Neural progenitor cell (in vitro differentiated cells): ENCODE measurements at regions not wholly inside any gene's neighbourhood (a gene's known extent, or its start where the extent isn't known, plus 50 kb on each side); places are given as distances from the start of the nearest gene placed in this dataset.

Experiments
- DNase-seq: peaks from one replicate; pipeline ENCODE4 v3.0.0-alpha.2; 2016; ENCODE audit warnings: low spot score
- H2AFZ ChIP-seq: fragments of 200-600 bp; sonication (generic); replicated peaks from 2 replicates; pipeline ENCODE4 v1.6.1; 2016; ENCODE audit warnings: antibody characterized with exemption
- H3F3A ChIP-seq: fragments of 200-600 bp; sonication (generic); 2 replicates; pipeline ENCODE4 v1.6.1; 2016; ENCODE audit warnings: antibody characterized with exemption, low read depth
- H3K27ac ChIP-seq: fragments of 200-600 bp; sonication (generic); 2 replicates; pipeline ENCODE4 v1.5.1; 2016; ENCODE audit warnings: mild to moderate bottlenecking
- H3K27me3 ChIP-seq: fragments of 200-600 bp; sonication (generic); 2 replicates; pipeline ENCODE4 v1.6.1; 2016; ENCODE audit warnings: mild to moderate bottlenecking, moderate library complexity
- H3K36me3 ChIP-seq: fragments of 200-600 bp; sonication (generic); 2 replicates; pipeline ENCODE4 v1.5.1; 2016
- H3K4me1 ChIP-seq: fragments of 200-600 bp; sonication (generic); 2 replicates; pipeline ENCODE4 v1.6.1; 2016; ENCODE audit warnings: mixed run types
- H3K4me2 ChIP-seq: fragments of 200-600 bp; sonication (generic); 2 replicates; pipeline ENCODE4 v1.6.1; 2016
- H3K4me3 ChIP-seq: fragments of 200-600 bp; sonication (generic); 2 replicates; pipeline ENCODE4 v1.5.1; 2016
- H3K79me2 ChIP-seq: fragments of 200-600 bp; sonication (generic); 2 replicates; pipeline ENCODE4 v1.6.1; 2016; ENCODE audit warnings: low read depth
- H3K9ac ChIP-seq: fragments of 200-600 bp; sonication (generic); 2 replicates; pipeline ENCODE4 v1.6.1; 2016
- H3K9me3 ChIP-seq: fragments of 200-600 bp; sonication (generic); 2 replicates; pipeline ENCODE4 v1.5.1; 2016; ENCODE audit warnings: low read depth
- H4K20me1 ChIP-seq: fragments of 200-600 bp; sonication (generic); 2 replicates; pipeline ENCODE4 v1.6.1; 2016; ENCODE audit warnings: low read depth
- H3K27ac Mint-ChIP-seq: 3 replicates; pipeline ENCODE4 v1.8.0; 2021; ENCODE audit warnings: mixed read lengths
- H3K27me3 Mint-ChIP-seq: 2 replicates; pipeline ENCODE4 v1.8.0; 2022; ENCODE audit warnings: low read depth, mild to moderate bottlenecking, inconsistent platforms, moderate library complexity, mixed read lengths; ENCODE audit not compliant: insufficient read depth
- H3K36me3 Mint-ChIP-seq: 3 replicates; pipeline ENCODE4 v1.8.0; 2021; ENCODE audit warnings: mixed read lengths
- H3K4me1 Mint-ChIP-seq: 3 replicates; pipeline ENCODE4 v1.8.0; 2021; ENCODE audit warnings: mixed read lengths
- H3K4me3 Mint-ChIP-seq: 3 replicates; pipeline ENCODE4 v1.8.0; 2021; ENCODE audit warnings: mild to moderate bottlenecking, moderate library complexity, mixed read lengths
- H3K9me3 Mint-ChIP-seq: 3 replicates; pipeline ENCODE4 v1.8.0; 2020; ENCODE audit warnings: mixed read lengths
- EZH2 ChIP-seq: fragments of 200-600 bp; sonication (generic); IDR thresholded peaks from 2 replicates; pipeline ENCODE4 v1.6.1; 2017; ENCODE audit warnings: antibody characterized with exemption, mild to moderate bottlenecking, moderate library complexity
- EZH2phosphoT487 ChIP-seq: fragments of 200-600 bp; sonication (generic); IDR thresholded peaks from 2 replicates; pipeline ENCODE4 v1.6.1; 2017; ENCODE audit warnings: antibody characterized with exemption
- TF ChIP-seq, protein P1 (sequence below): fragments of 200-600 bp; sonication (generic); IDR thresholded peaks from 2 replicates; pipeline ENCODE4 v1.5.1; 2017; ENCODE audit warnings: antibody characterized with exemption, mild to moderate bottlenecking

DNA sequence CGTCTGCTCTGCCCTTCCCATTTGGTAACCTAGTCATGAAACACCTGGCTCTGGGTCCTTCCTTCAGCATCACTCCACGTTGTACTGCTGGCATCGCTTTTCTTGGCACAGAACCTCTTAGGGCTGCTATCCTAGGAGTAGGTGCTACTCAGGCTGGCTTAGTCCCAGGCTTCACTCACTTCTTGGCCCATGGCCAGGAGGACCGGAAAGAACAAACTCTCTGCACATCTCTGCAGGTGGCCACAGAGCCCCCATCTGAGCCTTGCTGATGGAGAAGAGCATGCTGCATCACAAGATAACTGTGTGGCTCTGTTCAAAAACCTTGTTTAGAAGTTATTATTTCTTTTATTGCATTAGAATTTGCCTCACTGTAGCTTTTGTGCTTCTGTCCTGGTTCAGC is 447.2 kb upstream of the TNP1 start:
- Histone ChIP-seq H4K20me1 (no peaks in the 10 kb centered on the region), H3K4me2 (no peak overlapping the region), H3K4me3 (no peak overlapping the region), H3K27me3 (no peaks in the 10 kb centered on the region), H3K9ac (no peak overlapping the region), H3F3A (no peaks in the 10 kb centered on the region), H3K79me2 (no peaks in the 10 kb centered on the region), H3K9me3 (no peaks in the 10 kb centered on the region), H3K4me1 (no peaks in the 10 kb centered on the region), H3K36me3 (no peaks in the 10 kb centered on the region), H2AFZ (no peak overlapping the region), H3K27ac (no peak overlapping the region)
- Mint-ChIP-seq H3K36me3 (no peaks in the 10 kb centered on the region), H3K4me1 (no peaks in the 10 kb centered on the region), H3K27ac (no peak overlapping the region), H3K27me3 (no peaks in the 10 kb centered on the region), H3K9me3 (peaks cover 2% of the 10 kb centered on the region), H3K4me3 (no peak overlapping the region)
- no peak for DNase-seq
- TF ChIP-seq, protein P1, sequence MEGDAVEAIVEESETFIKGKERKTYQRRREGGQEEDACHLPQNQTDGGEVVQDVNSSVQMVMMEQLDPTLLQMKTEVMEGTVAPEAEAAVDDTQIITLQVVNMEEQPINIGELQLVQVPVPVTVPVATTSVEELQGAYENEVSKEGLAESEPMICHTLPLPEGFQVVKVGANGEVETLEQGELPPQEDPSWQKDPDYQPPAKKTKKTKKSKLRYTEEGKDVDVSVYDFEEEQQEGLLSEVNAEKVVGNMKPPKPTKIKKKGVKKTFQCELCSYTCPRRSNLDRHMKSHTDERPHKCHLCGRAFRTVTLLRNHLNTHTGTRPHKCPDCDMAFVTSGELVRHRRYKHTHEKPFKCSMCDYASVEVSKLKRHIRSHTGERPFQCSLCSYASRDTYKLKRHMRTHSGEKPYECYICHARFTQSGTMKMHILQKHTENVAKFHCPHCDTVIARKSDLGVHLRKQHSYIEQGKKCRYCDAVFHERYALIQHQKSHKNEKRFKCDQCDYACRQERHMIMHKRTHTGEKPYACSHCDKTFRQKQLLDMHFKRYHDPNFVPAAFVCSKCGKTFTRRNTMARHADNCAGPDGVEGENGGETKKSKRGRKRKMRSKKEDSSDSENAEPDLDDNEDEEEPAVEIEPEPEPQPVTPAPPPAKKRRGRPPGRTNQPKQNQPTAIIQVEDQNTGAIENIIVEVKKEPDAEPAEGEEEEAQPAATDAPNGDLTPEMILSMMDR = no peak
- TF ChIP-seq EZH2phosphoT487 (no peak), EZH2 (no peak)

DNA sequence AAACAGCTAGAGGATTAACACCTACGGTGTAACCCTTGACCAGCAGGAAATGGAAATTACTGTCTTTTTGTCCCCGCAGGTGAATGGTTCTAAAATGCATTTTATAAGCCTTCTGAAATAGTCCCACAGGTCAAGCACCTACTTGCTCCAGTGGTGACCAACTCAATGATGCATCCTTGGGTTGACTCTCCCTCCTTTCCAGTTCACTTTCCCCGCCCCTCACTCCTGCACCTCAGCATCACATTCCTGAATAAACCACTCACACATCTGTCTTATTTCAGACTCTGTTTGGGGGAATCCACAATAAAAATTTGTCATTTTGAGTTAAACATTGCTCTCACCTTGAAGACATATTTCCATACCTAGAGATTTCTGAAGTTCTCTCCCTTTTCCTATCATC is 446.0 kb upstream of the TNP1 start:
- H3K27me3 Mint-ChIP-seq = no peaks in the 10 kb centered on the region
- Histone ChIP-seq H3K27me3 (no peaks in the 10 kb centered on the region), H3K4me2 (no peak overlapping the region), H3K9ac (no peak overlapping the region), H3K4me3 (no peak overlapping the region), H3K36me3 (no peaks in the 10 kb centered on the region), H2AFZ (no peak overlapping the region), H3K9me3 (no peaks in the 10 kb centered on the region), H3K4me1 (no peaks in the 10 kb centered on the region), H3K27ac (no peak overlapping the region), H3K79me2 (no peaks in the 10 kb centered on the region), H3F3A (no peaks in the 10 kb centered on the region), H4K20me1 (no peaks in the 10 kb centered on the region)
- H3K4me3 Mint-ChIP-seq = no peak overlapping the region
- TF ChIP-seq EZH2phosphoT487 (no peak), EZH2 (no peak)
- TF ChIP-seq, protein P1 = no peak
- H3K27ac Mint-ChIP-seq = no peak overlapping the region
- H3K9me3 Mint-ChIP-seq = peaks cover 2% of the 10 kb centered on the region
- H3K4me1 Mint-ChIP-seq = no peaks in the 10 kb centered on the region
- no peaks in the 10 kb centered on the region for H3K36me3 Mint-ChIP-seq
- DNase-seq = no peak

DNA sequence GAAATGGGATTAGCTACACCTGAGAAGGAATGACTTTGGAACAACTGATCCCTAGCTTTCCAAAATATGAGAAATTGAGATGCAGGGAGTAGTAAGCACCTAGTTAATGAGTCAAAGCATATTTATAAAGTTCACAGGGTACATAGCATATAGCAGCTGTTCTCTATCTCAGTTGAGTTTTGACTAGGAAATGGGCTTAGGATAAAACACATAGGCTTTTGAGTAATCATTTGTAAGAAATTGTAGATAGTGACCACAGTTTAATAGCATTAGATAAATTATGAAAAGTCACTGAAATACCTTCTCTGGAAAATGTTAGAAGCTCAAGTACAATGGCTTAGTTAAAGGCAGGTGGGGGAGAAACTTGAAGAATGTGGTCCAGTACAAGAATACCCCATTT is 444.7 kb upstream of the TNP1 start:
- Histone ChIP-seq H3K9me3 (no peaks in the 10 kb centered on the region), H3K79me2 (no peaks in the 10 kb centered on the region), H3K27me3 (no peaks in the 10 kb centered on the region), H3K9ac (no peak overlapping the region), H2AFZ (no peak overlapping the region), H4K20me1 (no peaks in the 10 kb centered on the region), H3K27ac (no peak overlapping the region), H3K4me1 (no peaks in the 10 kb centered on the region), H3K4me3 (no peak overlapping the region), H3F3A (no peaks in the 10 kb centered on the region), H3K4me2 (no peak overlapping the region), H3K36me3 (no peaks in the 10 kb centered on the region)
- no peak for TF ChIP-seq EZH2phosphoT487
- TF ChIP-seq, protein P1 = no peak
- TF ChIP-seq EZH2 = no peak
- H3K27ac Mint-ChIP-seq = no peak overlapping the region
- H3K36me3 Mint-ChIP-seq = no peaks in the 10 kb centered on the region
- no peaks in the 10 kb centered on the region for H3K4me1 Mint-ChIP-seq
- DNase-seq = no peak
- no peak overlapping the region for H3K4me3 Mint-ChIP-seq
- no peaks in the 10 kb centered on the region for H3K27me3 Mint-ChIP-seq
- peaks cover 2% of the 10 kb centered on the region for H3K9me3 Mint-ChIP-seq

DNA sequence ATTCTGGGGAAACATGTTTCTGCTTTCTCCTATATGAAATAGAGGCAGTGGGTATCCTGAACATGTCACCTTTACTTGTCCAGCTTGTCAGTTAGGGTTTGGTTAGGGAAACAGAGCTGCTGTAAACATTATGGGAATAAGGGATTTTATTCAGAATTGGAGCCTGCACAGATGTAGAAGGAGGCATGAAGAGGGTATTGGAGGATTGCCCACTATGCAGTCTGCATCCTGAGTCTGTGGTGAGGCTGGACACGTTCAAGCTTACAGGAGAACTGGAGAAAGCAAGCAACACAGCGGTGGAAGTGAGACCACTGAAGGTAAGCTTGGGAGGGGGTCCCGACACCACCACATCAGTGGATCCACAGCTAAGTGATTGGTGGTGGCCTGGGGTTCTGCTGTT is 443.0 kb upstream of the TNP1 start:
- H3F3A ChIP-seq = no peaks in the 10 kb centered on the region
- H3K4me1 ChIP-seq = no peaks in the 10 kb centered on the region
- no peaks in the 10 kb centered on the region for H3K36me3 ChIP-seq
- TF ChIP-seq EZH2phosphoT487 (no peak), EZH2 (no peak)
- TF ChIP-seq, protein P1 = no peak
- H3K27ac ChIP-seq = no peak overlapping the region
- H3K27me3 ChIP-seq = no peaks in the 10 kb centered on the region
- H3K4me3 ChIP-seq = no peak overlapping the region
- no peaks in the 10 kb centered on the region for H4K20me1 ChIP-seq
- no peak overlapping the region for H2AFZ ChIP-seq
- Mint-ChIP-seq H3K36me3 (no peaks in the 10 kb centered on the region), H3K27ac (no peak overlapping the region), H3K4me1 (no peaks in the 10 kb centered on the region), H3K9me3 (no peaks in the 10 kb centered on the region), H3K4me3 (no peak overlapping the region), H3K27me3 (no peaks in the 10 kb centered on the region)
- DNase-seq = no peak
- H3K79me2 ChIP-seq = no peaks in the 10 kb centered on the region
- H3K4me2 ChIP-seq = no peak overlapping the region
- H3K9ac ChIP-seq = no peak overlapping the region
- H3K9me3 ChIP-seq = no peaks in the 10 kb centered on the region
